OCI-LY3 (cell line): ENCODE measurements at regions not wholly inside any gene's neighbourhood (a gene's known extent, or its start where the extent isn't known, plus 50 kb on each side); places are given as distances from the start of the nearest gene placed in this dataset.

ENCODE experiments used
- CTCF ChIP-seq: fragments of 200-600, 300-600 bp; sonication (generic); IDR thresholded peaks from 2 replicates; pipeline ENCODE4 v1.5.1; 2014; ENCODE audit warnings: antibody characterized with exemption, low read length, low read depth
- EZH2phosphoT487 ChIP-seq: fragments of 200-600 bp; shearing (Covaris generic); IDR thresholded peaks from 2 replicates; pipeline ENCODE4 v1.6.1; 2018; ENCODE audit warnings: antibody characterized with exemption, mixed run types, low read depth

GRCh38 chr5:110099572-110099971 is 409.8 kb downstream of the MAN2A1 start:
- TF ChIP-seq CTCF (no peak), EZH2phosphoT487 (no peak)
